ENCODE measurements at regions not wholly inside any gene's neighbourhood (a gene's known extent, or its start where the extent isn't known, plus 50 kb on each side); places are given as distances from the start of the nearest gene placed in this dataset.

GRCh38 chr10:44030132-44030531 is 354.8 kb downstream of the CXCL12 start:
- TF ChIP-seq CTCF (IDR thresholded peaks at IDR 0.05) (no peak), REST (IDR thresholded peaks at IDR 0.05; ENCODE audit: low read depth, low read length) (no peak), RXRA (IDR thresholded peaks at IDR 0.05; ENCODE audit: borderline replicate concordance, low read depth) (no peak), RFX5 (IDR thresholded peaks at IDR 0.05; ENCODE audit: low read length) (no peak), POLR2AphosphoS5 (IDR thresholded peaks at IDR 0.05; ENCODE audit: low read depth, low read length) (no peak), MAX (IDR thresholded peaks at IDR 0.05; ENCODE audit: low read depth) (no peak), TEAD4 (IDR thresholded peaks at IDR 0.05; ENCODE audit: borderline replicate concordance, insufficient read depth) (no peak), TAF1 (IDR thresholded peaks at IDR 0.05; ENCODE audit: borderline replicate concordance, low read depth, low read length) (no peak), MEF2A (IDR thresholded peaks at IDR 0.05; ENCODE audit: borderline replicate concordance, low read depth) (no peak), EP300 (IDR thresholded peaks at IDR 0.05; ENCODE audit: borderline replicate concordance in 1 of 2, low read depth in 1 of 2, low read length in 1 of 2) (no peak)
